GM19328 (cell line): ENCODE measurements at regions not wholly inside any gene's neighbourhood (a gene's known extent, or its start where the extent isn't known, plus 50 kb on each side); places are given as distances from the start of the nearest gene placed in this dataset.

Experiments
- ATAC-seq: cut with Tn5 transposase; IDR thresholded peaks from one replicate; pipeline ENCODE4 v1.9.1; 2021; ENCODE audit warnings: mild to moderate bottlenecking, moderate library complexity; ENCODE audit not compliant: unreplicated experiment

DNA sequence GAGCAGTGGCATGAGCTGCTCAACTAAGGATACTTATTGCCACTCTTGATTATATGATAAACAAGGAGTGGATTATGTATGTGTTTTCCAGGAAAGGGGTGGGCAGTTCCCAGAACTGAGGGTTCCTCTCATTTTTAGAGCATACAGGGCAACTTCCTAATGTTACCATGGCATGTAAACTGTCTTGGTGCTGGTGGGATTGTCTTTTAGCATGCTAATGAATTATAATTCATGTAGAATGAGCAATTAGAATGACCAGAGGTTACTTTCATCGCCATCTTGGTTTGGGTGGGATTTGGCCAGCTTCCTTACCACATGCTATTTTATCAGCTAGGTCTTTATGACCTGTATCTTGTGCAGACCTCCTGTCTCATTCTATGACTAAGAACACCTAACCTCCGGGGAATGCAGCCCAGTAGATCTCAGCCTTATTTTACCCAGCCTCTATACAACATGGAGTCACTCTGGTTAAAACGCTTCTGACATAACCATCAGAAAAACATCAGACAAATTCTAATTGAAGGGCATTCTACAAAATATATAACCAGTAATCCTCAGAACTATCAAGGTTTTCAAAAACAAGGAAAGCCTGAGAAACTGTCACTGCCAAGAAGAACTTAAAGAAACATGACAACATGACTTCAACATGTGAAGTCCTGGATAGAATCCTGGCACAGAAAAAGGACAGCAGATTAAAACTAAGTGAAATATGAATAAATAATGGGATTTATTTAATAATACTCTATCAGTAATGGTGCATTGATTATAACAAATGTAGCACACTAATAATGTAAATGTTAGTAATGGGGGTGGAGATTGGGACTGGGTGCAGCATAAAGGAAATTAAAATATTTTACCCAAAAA is 365.0 kb downstream of the SEMA3D start:
- no peak for ATAC-seq

DNA sequence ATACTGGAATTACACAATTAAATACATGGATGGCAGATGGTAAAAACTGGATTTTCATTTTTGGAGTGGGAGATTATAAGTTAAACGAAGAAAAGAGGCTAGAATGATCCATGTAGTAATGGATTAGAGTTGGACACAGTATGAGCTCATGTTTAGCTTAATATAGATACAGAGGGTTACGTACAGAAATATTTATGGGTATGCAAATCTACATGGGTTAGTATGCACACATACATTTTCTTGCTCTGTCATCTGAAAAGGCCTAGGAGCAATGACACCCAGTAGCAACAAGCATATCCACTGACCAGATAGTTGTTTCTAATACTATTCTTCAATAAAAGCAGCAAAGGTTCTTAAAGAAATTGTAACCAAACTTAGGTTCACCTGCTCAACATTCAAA is 366.4 kb downstream of the SEMA3D start:
- no peak for ATAC-seq

DNA sequence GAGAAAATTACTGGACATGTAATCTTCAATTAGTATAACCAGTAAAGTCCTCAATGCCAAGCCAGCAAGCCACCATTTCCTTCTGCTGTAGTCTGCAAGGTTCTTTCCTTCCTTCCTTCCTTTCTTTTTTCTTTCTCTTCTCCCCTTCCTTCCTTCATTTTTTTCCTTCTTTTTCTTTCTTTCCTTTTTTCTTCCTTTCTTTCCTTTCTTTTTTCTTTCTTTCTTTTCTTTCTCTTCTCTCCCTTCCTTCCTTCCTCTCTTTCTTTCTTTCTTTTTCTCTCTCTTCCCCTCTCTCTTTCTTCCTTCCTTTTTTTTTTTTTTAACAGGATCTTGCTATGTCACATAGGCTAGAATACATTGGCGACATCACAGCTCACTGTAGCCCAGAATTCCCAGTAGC is 369.8 kb downstream of the SEMA3D start:
- ATAC-seq, result no peak

DNA sequence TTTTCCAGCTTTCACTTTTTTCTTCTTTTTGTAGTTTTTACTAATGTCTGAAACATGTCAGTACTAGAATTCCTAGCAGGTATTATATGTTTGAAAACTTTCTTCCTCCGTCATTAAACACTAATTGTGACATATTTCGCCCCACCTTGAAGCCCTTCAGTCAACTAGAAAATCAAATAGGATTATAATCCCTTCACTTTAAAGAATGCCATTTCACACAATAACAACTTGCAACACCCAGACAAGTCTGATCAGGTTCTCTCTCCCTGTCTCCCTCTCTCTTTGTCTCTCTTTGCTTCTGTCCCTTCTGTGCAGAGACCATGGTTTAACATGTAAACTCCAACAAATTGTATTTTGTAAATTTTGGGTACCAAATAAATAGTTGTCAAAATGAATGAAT is 373.5 kb downstream of the SEMA3D start:
- no peak for ATAC-seq

DNA sequence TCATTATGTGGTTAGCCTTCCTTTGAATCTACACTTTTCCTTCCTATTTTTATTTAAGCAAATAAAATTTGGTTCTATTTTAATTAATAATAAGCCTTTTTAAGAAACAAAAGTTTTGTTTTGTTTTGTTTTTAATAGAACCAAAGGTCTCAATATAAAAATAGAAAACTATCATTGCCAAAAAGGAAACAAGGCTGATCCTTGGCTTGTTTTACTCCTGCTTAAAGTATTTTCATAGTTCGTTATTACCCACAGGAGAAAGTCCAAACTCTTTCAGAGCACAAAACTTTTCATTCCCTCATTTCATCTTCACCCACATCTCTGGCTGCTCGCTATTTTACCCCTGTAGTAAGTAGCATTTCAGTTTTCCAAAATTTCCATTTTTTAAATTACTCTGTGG is 374.8 kb downstream of the SEMA3D start:
- no peak for ATAC-seq

DNA sequence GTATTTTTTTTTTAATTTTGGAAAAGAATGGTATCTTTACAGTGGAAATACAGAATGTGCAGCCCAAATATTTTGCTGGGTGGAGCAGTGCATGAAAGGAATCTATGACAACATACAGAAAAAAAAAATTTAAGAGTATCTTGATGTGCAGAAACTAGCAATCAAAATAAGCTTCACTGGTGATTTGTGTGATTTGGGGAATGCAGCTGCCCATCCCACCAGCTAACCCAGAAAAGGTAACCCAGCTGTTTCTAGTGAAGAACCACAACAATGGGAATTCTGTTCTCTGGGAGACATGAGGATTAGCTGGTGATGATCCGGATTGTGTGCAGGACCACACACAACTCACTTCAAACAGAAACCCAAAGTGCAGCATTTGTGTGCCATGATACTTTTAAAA is 375.5 kb downstream of the SEMA3D start:
- no peak for ATAC-seq

DNA sequence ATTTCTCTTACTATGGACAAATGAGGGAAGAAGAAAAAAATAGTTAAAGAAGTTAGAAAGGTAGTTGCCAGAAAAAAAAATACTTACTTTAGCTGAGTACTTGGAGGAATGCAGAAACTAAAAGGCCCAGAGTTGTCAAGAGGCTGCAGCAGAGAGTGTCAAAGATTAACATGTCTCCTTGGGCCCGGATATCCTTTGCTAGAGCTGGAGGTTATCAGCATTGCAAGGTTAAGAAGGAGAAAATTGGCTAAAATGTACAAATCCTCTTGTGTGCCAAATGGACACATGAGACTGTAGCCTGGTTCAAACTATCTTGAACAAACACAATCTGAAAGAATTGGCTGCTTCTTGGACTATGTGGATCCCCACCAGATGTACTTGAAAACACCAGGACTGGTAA is 377.0 kb downstream of the SEMA3D start:
- ATAC-seq, result no peak

DNA sequence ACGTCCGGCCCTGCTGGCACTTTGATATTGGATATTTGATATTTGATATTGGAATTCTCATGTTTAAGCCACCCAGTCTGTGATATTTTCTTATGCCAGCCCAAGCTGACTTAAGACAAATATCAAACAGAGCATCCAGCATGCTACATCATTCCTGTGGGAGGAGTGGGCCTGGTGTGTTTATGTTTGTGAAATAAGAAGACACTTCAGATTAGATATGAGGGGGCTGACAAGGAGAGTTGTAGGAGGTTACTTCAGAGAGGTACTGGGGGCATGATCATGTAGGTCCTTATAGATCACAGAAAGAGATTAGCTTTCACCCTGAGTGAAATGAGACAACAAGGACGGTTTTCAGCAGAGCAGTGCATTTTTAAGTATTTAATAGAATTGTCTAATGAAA is 382.9 kb downstream of the SEMA3D start:
- no peak for ATAC-seq

DNA sequence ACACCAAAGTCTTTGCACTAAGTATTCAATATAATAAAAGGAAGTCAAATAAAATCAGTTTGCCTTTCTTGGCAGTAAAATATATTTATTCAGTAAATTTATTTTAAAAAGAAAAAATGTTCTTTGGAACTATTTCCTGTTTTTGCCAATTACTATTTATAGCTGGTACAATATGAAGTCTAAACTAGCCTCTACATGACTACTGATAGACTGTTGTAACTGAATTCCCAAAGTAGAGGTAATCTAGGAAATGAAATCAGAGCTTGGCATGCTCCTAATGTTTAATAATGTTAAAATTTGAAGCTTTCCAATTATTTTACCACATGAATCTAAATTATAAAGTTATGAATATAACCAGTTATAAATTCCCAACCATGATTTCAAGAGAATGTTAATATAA is 385.5 kb downstream of the SEMA3D start:
- ATAC-seq, result no peak

DNA sequence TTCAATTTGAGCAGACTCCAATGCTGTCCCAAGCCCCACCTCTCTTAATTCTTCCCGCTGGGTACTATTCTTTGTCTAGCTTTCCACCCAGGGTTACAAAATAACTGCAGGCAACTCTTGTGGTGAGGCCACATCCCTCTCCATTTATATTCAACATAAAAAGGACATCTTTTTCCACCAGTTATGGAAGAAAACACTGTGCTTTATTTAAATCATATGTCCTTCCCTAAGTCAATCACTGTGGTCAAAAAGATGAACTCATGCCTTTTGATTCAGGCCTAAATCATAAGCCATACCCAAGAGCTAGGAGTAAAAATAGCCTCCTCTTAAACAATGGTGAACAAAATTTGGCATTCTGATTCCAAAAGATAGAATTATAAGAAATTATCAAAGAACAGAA is 386.0 kb downstream of the SEMA3D start:
- no peak for ATAC-seq

DNA sequence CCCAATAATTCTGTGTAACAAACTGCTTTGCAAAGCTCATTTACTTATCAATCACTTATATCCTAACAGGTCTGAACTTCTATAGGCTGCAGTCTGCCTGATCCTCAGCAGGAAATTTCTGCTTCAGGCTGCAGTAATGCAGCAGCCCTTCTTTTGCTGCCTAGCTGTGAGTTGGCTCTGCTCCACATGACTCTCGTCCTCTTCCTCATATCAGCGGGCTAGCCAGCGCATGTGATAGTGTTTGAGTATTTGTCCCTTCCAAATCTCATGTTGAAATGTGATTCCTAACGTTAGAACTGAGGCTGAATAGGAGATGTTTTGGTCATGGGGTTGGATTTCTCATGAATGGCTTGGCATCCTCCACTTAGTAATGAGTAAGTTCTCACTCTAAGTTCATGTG is 387.8 kb downstream of the SEMA3D start:
- ATAC-seq, result no peak

DNA sequence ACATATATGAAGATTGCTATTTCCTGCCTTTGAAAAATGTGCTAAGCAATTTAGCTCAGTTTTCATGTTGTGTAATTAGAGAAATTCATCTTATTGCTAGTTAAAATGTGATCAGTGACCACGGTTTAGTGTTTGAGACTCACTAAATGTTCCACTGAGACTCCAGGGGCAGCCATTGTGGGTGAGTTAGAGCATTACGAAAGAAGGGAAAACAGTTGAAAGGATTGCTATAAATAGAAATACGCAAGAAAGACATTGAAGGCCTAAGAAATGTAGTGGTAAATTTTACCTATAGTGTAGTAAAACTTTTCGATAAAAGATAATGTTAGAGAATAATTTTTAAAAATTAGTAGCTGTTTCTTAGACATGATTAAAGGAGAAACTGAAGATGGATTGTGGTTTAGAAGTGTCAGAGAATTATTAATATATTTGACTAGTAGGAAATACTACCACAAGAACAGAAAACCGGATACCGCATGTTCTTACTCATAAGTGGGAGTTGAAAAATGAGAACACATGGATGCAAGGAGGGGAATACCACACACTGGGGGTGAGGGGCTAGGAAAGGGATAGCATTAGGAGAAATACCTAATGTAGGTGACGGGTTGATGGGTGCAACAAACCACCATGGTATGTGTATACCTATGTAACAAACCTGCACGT is 394.5 kb downstream of the SEMA3D start:
- ATAC-seq, result no peak

DNA sequence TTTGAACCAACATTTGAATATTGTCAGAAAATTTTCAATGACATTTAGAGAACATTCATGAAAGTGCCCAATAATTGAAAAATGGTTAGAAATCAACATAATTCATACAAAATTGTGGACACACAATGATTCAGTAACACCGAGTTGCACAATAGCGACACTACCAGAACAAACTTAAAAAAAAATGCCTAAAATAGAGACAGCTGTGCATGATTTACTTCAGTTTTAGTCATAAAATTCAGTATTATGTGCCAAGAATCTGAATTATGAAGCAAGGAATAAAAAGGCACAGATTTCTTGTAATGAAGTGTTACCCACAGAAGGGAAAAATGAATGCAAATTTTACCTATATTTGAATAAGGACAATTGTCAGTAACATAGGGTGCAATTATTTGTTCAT is 396.0 kb downstream of the SEMA3D start:
- ATAC-seq, result no peak

DNA sequence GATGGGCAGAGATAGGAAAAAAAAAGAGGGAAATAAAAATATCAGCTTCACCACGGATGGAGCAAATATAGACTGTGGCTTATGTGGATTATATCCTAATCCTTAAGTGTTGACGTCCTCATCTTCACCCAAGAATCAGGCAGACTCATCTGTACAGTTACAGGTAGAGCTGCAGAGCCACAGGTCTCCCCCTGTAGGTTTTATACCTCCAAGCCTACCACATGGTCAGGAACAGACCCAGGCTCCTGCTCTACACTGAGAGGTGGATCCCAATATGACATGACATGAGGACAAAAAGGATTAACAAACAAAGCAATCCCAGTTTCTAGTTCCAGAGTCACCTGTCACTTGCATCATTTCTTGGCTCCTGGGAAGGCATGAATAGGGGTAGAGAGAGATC is 400.8 kb downstream of the SEMA3D start:
- no peak for ATAC-seq

DNA sequence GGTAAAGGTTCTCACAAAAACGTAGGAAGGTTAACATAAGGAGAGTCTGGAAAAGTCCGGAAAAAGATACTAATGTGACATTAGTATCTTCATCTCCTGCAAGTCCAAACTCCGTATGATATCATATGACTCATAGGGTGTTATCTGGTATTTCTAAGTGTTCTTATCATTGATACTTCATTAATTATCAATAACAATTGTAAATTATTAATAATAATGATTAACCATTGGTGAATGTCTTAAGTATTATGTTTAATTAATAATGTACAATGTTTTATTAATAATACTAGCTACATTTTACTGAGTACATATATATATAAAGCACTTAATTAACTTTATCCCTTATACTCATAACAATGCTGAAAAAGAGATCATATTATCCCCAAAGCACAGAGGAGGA is 402.4 kb downstream of the SEMA3D start:
- no peak for ATAC-seq

DNA sequence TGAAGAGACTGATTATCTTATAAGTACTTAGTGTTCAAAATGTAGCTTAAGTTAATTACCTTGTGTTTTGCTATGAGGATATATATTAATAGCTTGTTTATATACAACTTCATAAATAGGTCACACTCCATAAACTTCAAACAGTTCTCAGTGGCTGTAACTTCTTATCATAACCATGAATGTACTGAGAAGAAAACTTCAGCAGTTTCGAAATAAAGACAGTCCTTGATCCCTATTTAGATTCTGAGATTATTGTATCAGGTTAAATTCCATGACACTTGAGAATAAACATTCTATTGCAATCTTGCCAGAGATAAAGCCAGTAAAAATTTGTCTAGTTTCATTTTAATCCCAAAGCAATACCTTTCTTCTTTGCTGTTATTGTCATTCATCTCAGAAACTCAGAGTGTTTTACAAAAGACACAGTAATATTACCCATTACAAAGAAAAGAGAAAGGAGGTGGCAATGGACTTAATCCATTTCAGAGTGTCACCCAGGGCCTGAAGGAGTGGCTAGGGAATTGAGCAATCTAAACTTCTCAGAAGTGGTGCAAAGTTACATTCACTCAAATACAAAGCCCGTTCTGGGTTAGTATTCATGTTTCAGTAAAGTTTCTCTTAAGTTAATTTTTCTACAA is 403.6 kb downstream of the SEMA3D start:
- ATAC-seq, result no peak

DNA sequence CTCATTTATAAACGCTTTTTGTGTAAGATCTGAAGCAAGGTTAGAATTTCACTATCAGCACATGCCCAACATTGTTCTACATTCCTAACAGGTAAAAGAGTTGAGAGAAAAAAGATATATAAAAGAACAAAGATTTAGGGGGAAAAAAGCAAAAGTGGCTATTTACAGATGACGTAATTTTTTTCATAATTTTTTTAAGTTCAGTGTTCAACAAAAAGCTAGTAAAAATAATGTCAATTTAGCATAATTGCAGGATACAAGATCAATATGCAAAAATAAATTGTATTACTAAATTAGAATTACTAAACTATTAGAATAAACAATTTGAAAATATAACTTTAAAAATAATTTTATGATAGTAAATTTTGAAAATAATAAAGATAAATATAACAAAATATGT is 405.0 kb downstream of the SEMA3D start:
- ATAC-seq, result no peak

DNA sequence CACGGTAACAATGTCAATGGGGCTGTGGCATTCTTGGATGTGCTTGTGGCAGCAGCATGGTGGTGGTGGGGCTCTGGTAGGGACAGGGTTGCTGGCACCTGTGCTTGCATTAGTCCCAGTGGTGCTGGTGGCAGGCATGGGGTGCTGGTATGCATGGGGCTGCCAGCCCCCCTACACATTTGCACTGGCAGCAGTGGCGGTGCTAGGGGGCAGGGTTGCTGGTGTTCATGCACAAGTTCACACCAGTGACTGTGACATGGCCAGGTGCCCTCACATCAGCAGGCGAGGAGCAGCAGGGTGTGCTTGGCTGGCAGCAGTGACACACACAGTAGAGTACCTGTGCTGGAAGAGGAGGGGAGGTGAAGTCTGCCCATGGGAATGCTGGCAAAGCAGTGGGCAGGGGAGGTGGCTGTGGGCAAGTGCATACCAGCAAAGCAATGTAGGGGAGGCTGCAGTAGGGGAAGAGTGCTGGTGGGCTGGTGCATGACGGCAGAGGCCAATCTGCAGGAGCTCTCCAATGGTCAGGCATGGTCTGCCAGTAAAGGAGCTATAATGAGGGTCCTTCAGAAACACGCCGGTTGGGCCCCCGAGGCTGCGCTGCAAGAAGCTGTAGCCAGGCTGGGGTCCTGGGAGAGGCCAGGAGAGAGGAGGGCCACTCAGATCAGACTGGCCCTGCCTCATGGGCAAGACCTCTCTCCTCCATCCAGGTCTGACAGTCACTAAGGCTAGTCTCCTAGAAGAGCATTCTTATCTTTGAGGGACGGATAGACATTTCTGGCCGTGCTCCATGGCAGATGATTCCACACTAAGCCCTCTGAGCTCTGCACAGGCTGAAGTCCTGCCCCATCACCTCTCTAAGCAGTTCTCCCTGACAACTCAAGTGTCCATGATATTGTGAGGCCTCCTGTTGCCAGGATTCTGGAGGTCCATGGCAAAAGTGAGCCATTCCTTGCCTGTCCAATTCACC is 406.4 kb downstream of the SEMA3D start:
- ATAC-seq, result no peak

DNA sequence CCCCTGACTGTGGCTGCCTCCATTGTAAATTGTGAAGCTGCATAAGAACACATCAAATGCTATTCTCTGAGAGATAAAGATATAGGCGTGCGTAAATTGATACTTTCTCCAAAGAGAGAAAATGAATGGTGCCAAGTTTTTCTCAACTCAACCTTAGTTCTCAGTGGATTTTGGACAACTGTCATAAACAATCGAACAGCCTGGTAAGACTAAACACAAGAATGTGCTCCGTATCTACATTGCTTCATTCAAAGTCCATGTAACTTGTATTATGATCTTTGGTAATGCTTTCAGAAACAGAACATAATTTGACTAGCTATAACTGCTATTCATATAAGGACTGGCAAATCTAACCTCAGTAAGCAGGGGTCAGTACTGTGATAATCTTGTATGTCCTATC is 429.1 kb downstream of the SEMA3D start:
- ATAC-seq, result no peak

DNA sequence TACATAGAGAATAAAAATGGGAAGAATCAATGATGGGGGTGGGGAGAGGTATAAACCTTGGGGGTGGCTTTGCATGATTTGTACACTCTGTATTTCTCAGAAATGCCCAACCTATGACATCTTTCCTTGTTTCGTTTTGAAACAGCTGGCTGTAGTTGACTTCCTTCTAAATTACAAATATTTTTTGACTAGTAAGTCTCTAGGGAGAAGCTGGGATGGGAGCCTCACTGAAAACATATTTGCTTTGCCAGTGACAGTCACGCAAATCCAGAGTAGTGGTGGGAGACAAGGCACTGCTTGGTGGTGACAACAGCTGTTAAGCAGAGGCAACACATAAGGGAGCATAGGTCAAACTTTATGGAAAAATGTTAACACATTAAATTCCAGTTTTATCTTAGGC is 440.5 kb downstream of the SEMA3D start:
- ATAC-seq, result no peak

DNA sequence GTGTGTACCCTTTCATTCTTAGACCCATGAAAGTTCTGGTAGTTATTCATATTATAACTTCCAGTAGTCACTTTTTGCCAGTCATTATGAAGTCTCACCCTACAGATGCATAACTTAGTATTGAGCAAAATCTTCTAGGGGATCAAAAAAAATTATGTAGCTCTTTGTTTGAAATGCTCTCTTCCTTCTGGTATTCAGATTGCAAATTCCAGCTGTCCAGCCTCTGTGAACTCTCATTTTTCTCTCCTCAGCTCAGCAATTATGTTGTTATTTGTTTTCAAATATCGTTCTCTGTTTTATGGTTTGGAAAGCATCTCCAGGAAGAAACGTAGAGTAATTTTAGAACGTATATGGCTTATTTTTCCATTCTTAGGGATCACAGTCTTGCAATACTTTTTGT is 442.5 kb downstream of the SEMA3D start:
- no peak for ATAC-seq
